ENCODE measurements at regions not wholly inside any gene's neighbourhood (a gene's known extent, or its start where the extent isn't known, plus 50 kb on each side); places are given as distances from the start of the nearest gene placed in this dataset.

- Histone ChIP-seq H2BK12ac (ENCODE audit: low read length) (no peak overlapping the region), H3K27me3 (ENCODE audit: insufficient read depth, low read length) (no peaks in the 10 kb centered on the region), H3K79me1 (ENCODE audit: low read length) (no peaks in the 10 kb centered on the region), H3K27ac (ENCODE audit: low read depth, low read length) (no peak overlapping the region), H3K4ac (ENCODE audit: low read depth, low read length) (no peak overlapping the region), H3K9me3 (ENCODE audit: insufficient read depth, low read depth, low read length) (no peaks in the 10 kb centered on the region), H2AFZ (ENCODE audit: insufficient read depth, low read length, poor library complexity) (no peak overlapping the region), H2BK5ac (ENCODE audit: low read depth, low read length, poor library complexity) (no peak overlapping the region), H4K91ac (ENCODE audit: low read depth, low read length) (no peak overlapping the region), H3K23ac (ENCODE audit: low read length) (no peak overlapping the region), H4K12ac (ENCODE audit: low read depth, low read length) (no peak overlapping the region), H3K9ac (ENCODE audit: low read length) (no peak overlapping the region), H3K18ac (ENCODE audit: low read length) (no peak overlapping the region), H4K8ac (ENCODE audit: low read depth, low read length) (no peak overlapping the region), H3K36me3 (ENCODE audit: control insufficient read depth in 1 of 2, insufficient read depth in 2 of 2, low read length in 2 of 2) (no peaks in the 10 kb centered on the region), H3K79me2 (ENCODE audit: control insufficient read depth, insufficient read depth, low read length, poor library complexity) (no peaks in the 10 kb centered on the region), H3K14ac (ENCODE audit: low read length) (no peak overlapping the region), H2AK5ac (ENCODE audit: low read length) (no peak overlapping the region), H3K4me2 (ENCODE audit: low read length) (no peak overlapping the region), H3K4me3 (ENCODE audit: low read depth, low read length) (no peak overlapping the region), H3K4me1 (ENCODE audit: control insufficient read depth in 1 of 2, insufficient read depth in 2 of 2, low read length in 2 of 2) (no peaks in the 10 kb centered on the region), H2BK120ac (ENCODE audit: insufficient read depth, low read length, poor library complexity) (no peak overlapping the region)
- no peak for DNase-seq
- no CpG with 5 or more reads among the region's 1 CpG for WGBS (ENCODE audit: extremely low coverage, insufficient coverage, insufficient read length)
Measured at GRCh38 chr18:43405097-43405496, 127.8 kb upstream of the SYT4 start.

GRCh38 chr18:43414006-43414405 is 136.7 kb upstream of the SYT4 start:
- no peak overlapping the region for H3K4me3 ChIP-seq (ENCODE audit: low read depth, low read length)
- no peaks in the 10 kb centered on the region for H3K4me1 ChIP-seq (ENCODE audit: control insufficient read depth in 1 of 2, insufficient read depth in 2 of 2, low read length in 2 of 2)
- DNase-seq: no peak
- no peak overlapping the region for H2BK12ac ChIP-seq (ENCODE audit: low read length)
- H4K8ac ChIP-seq (ENCODE audit: low read depth, low read length): no peak overlapping the region
- H3K14ac ChIP-seq (ENCODE audit: low read length): no peak overlapping the region
- no peak overlapping the region for H2BK120ac ChIP-seq (ENCODE audit: insufficient read depth, low read length, poor library complexity)
- H3K9ac ChIP-seq (ENCODE audit: low read length): no peak overlapping the region
- no peak overlapping the region for H2AK5ac ChIP-seq (ENCODE audit: low read length)
- WGBS (ENCODE audit: extremely low coverage, insufficient coverage, insufficient read length): no CpG with 5 or more reads among the region's 6 CpGs
- H3K4me2 ChIP-seq (ENCODE audit: low read length): no peak overlapping the region
- no peaks in the 10 kb centered on the region for H3K27me3 ChIP-seq (ENCODE audit: insufficient read depth, low read length)
- H4K91ac ChIP-seq (ENCODE audit: low read depth, low read length): no peak overlapping the region
- no peak overlapping the region for H2AFZ ChIP-seq (ENCODE audit: insufficient read depth, low read length, poor library complexity)
- H3K36me3 ChIP-seq (ENCODE audit: control insufficient read depth in 1 of 2, insufficient read depth in 2 of 2, low read length in 2 of 2): peaks cover 0 to 2% of the 10 kb centered on the region in 2 experiments
- no peak overlapping the region for H4K12ac ChIP-seq (ENCODE audit: low read depth, low read length)
- H3K27ac ChIP-seq (ENCODE audit: low read depth, low read length): no peak overlapping the region
- H2BK5ac ChIP-seq (ENCODE audit: low read depth, low read length, poor library complexity): no peak overlapping the region
- no peak overlapping the region for H3K18ac ChIP-seq (ENCODE audit: low read length)
- no peak overlapping the region for H3K23ac ChIP-seq (ENCODE audit: low read length)
- peaks cover 3% of the 10 kb centered on the region for H3K9me3 ChIP-seq (ENCODE audit: insufficient read depth, low read depth, low read length)
- no peaks in the 10 kb centered on the region for H3K79me2 ChIP-seq (ENCODE audit: control insufficient read depth, insufficient read depth, low read length, poor library complexity)
- no peaks in the 10 kb centered on the region for H3K79me1 ChIP-seq (ENCODE audit: low read length)
- H3K4ac ChIP-seq (ENCODE audit: low read depth, low read length): no peak overlapping the region

- Histone ChIP-seq H3K4me1 (ENCODE audit: control insufficient read depth in 1 of 2, insufficient read depth in 2 of 2, low read length in 2 of 2) (no peaks in the 10 kb centered on the region), H3K4me3 (ENCODE audit: low read depth, low read length) (no peak overlapping the region), H4K8ac (ENCODE audit: low read depth, low read length) (no peak overlapping the region), H2BK5ac (ENCODE audit: low read depth, low read length, poor library complexity) (no peak overlapping the region), H2AK5ac (ENCODE audit: low read length) (no peak overlapping the region), H4K12ac (ENCODE audit: low read depth, low read length) (no peak overlapping the region), H3K79me2 (ENCODE audit: control insufficient read depth, insufficient read depth, low read length, poor library complexity) (no peaks in the 10 kb centered on the region), H3K9ac (ENCODE audit: low read length) (no peak overlapping the region), H3K79me1 (ENCODE audit: low read length) (no peaks in the 10 kb centered on the region), H3K4me2 (ENCODE audit: low read length) (no peak overlapping the region), H3K14ac (ENCODE audit: low read length) (no peak overlapping the region), H3K18ac (ENCODE audit: low read length) (no peak overlapping the region), H4K91ac (ENCODE audit: low read depth, low read length) (no peak overlapping the region), H2BK120ac (ENCODE audit: insufficient read depth, low read length, poor library complexity) (no peak overlapping the region), H3K27ac (ENCODE audit: low read depth, low read length) (no peak overlapping the region), H2AFZ (ENCODE audit: insufficient read depth, low read length, poor library complexity) (no peak overlapping the region), H3K36me3 (ENCODE audit: control insufficient read depth in 1 of 2, insufficient read depth in 2 of 2, low read length in 2 of 2) (peaks cover 0 to 2% of the 10 kb centered on the region in 2 experiments), H3K27me3 (ENCODE audit: insufficient read depth, low read length) (no peaks in the 10 kb centered on the region), H3K9me3 (ENCODE audit: insufficient read depth, low read depth, low read length) (peaks cover 3% of the 10 kb centered on the region), H2BK12ac (ENCODE audit: low read length) (no peak overlapping the region), H3K23ac (ENCODE audit: low read length) (no peak overlapping the region), H3K4ac (ENCODE audit: low read depth, low read length) (no peak overlapping the region)
- DNase-seq: no peak
Measured at GRCh38 chr18:43420091-43420490, 142.8 kb upstream of the SYT4 start.

GRCh38 chr18:43420950-43421349 is 143.7 kb upstream of the SYT4 start:
- H3K9me3 ChIP-seq (ENCODE audit: insufficient read depth, low read depth, low read length): peaks cover 3% of the 10 kb centered on the region
- H3K79me2 ChIP-seq (ENCODE audit: control insufficient read depth, insufficient read depth, low read length, poor library complexity): no peaks in the 10 kb centered on the region
- H2BK12ac ChIP-seq (ENCODE audit: low read length): no peak overlapping the region
- no peak overlapping the region for H2BK120ac ChIP-seq (ENCODE audit: insufficient read depth, low read length, poor library complexity)
- no peak for DNase-seq
- H2AFZ ChIP-seq (ENCODE audit: insufficient read depth, low read length, poor library complexity): no peak overlapping the region
- H3K23ac ChIP-seq (ENCODE audit: low read length): no peak overlapping the region
- no peak overlapping the region for H3K27ac ChIP-seq (ENCODE audit: low read depth, low read length)
- WGBS (ENCODE audit: extremely low coverage, insufficient coverage, insufficient read length): no CpG with 5 or more reads among the region's 2 CpGs
- H3K9ac ChIP-seq (ENCODE audit: low read length): no peak overlapping the region
- H3K14ac ChIP-seq (ENCODE audit: low read length): no peak overlapping the region
- no peak overlapping the region for H2BK5ac ChIP-seq (ENCODE audit: low read depth, low read length, poor library complexity)
- no peak overlapping the region for H3K4me3 ChIP-seq (ENCODE audit: low read depth, low read length)
- H4K91ac ChIP-seq (ENCODE audit: low read depth, low read length): no peak overlapping the region
- no peak overlapping the region for H4K8ac ChIP-seq (ENCODE audit: low read depth, low read length)
- H4K12ac ChIP-seq (ENCODE audit: low read depth, low read length): no peak overlapping the region
- H2AK5ac ChIP-seq (ENCODE audit: low read length): no peak overlapping the region
- no peaks in the 10 kb centered on the region for H3K79me1 ChIP-seq (ENCODE audit: low read length)
- no peaks in the 10 kb centered on the region for H3K4me1 ChIP-seq (ENCODE audit: control insufficient read depth in 1 of 2, insufficient read depth in 2 of 2, low read length in 2 of 2)
- H3K36me3 ChIP-seq (ENCODE audit: control insufficient read depth in 1 of 2, insufficient read depth in 2 of 2, low read length in 2 of 2): peaks cover 0 to 2% of the 10 kb centered on the region in 2 experiments
- no peaks in the 10 kb centered on the region for H3K27me3 ChIP-seq (ENCODE audit: insufficient read depth, low read length)
- H3K18ac ChIP-seq (ENCODE audit: low read length): no peak overlapping the region
- H3K4me2 ChIP-seq (ENCODE audit: low read length): no peak overlapping the region
- H3K4ac ChIP-seq (ENCODE audit: low read depth, low read length): no peak overlapping the region

Data from trophoblast cell (in vitro differentiated cells and primary cell).